ENCODE measurements at regions not wholly inside any gene's neighbourhood (a gene's known extent, or its start where the extent isn't known, plus 50 kb on each side); places are given as distances from the start of the nearest gene placed in this dataset.
"Not testable (repeated sequence)": the region's sequence is repeated elsewhere in the genome, so short reads cannot be mapped to it uniquely, and the experiment has no call there.

DNA sequence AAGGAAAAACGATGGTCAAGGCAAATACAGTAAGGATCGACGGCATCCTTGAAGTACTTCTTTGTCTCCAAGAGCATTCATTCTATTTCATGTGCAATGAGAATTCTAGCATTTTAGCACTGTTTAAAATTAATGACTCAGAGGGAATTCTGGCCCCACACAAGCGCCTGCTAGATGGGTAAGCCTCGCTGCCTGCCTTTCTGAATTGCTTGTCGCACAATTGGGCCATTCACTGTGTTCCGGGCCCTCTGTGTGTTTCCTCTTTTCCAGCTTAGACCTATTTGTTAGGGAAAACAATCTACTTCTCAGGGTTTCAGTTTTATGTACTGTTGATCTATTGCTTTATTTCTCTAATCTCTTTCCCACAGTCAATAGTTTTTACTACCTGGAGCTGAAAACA is 204.7 kb upstream of the ZNF32 start:
- no peak for DNase-seq

DNA sequence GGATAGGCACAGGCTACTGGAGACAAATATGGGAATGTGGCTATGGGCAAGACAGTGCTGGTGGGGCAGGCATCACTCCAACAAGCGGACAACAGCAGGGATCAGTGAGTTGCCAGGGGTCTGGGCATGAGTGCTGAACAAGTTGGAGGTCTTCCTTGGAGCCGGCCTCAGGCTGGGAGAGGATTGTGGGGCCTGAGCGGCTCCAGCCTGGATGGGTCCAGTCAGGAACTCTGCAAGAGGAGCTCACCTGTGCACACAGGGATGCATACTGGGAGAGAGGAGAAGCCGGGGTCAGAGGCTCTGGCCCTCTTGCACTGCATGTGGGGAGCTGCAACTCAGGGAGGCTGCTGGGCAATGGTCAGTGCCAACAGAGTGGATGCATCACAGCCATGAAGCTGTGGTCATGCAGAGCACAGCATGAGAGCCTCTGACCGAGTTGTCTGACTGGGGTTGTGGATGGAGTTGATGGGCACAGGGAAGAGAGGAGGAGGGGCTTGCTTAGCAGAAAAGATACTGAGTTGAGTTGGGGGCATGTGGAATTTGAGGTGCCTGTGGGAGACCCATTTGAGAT is 204.0 kb upstream of the ZNF32 start:
- no peak for DNase-seq

DNA sequence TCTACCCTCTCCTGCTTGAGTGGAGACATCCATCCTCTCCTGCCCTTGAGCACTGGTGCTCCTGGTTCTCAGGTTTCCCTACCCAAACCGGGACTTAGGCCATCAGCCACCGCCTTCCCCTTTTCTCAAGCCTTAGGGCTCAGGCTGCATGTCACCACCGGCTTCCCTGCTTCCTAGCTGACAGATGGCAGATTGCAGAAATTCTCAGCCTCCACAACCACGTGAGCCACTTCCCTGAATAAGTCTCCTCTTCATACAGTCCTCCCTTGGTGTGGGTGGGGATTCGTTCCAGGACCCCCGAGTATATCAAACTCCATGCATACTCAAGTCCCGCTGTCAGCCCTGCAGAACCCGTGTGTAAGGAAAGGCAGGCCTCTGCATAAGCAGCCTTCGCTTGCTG is 203.5 kb upstream of the ZNF32 start:
- no peak for DNase-seq

DNA sequence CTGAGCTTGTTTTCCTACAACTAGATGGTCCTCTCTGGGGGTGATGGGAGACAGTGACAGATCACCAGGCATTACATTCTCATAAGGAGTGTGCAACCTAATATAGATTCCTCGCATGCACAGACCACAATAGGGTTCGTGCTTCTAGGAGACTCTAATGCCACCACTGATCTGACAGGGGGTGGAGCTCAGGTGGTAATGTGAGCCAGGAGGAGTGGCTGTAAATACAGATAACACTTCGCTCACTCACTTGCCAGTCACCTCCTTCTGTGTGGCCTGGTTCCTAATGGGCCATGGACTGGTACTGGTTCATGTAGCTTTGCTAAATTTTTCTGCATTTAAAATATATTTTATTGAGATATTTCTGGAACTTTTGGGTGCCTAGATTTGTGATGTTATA is 202.3 kb upstream of the ZNF32 start:
- no peak for DNase-seq

DNA sequence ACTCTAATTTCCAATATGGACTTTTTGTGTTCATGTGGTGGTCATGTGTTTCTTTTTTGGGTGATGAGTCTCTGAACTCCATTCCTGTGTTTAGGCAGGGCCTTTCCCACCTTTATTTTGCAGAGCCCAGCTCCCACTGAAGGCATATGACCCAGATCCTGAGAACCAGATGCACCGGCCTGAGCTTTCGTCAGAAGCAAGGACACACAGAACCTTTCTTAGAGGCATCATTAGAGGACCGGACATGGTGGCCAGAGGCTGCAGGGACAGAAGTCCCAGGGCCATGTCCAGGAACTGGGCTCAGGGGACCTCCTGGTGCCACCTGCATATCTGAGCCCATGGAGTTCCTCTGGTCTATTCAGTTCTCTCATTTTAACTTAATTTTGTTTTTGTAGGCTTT is 200.9 kb upstream of the ZNF32 start:
- no peak for DNase-seq

DNA sequence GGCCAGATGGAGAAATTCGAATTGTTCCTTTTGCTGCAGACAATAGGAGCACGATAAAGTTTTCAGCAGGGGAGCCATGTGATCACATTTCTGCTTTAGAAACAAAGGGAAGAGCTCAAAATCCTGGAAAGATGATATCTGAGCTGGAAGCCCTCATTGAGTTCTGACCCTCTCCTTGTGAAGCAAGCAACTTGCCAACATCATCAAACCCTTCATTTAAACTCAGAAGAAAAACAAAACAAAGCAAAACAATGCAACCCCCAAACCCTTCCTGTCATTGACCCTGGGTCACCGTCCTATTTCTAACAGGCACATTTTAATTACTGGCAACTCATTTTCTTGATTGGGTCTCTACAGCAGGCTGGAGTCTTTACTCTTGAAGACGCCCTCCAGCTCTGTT is 198.3 kb upstream of the ZNF32 start:
- DNase-seq = no peak

DNA sequence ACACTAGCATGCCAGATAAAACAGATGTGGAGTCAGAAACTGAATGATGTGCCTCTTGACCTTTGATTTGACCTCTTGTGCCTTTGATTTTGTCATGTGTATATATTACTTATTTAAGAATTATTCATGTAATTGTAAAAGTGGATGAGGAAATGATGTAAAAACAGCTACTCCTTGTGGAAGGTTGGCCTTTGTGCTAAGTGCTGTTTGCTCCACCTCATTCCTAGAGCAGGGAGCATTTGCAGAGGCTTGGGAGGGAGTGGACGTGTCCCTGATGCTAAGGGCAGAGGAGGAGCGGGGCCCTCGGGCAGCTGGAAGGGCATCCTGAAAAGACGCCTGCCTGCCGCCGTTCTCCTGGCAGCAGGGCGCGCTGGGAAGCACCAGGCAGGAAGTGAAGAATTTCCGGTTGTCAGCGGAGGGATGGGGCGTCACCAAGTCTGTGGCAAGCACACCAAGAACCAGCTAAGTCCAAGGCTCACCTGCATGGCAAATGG is 197.6 kb upstream of the ZNF32 start:
- no peak for DNase-seq

DNA sequence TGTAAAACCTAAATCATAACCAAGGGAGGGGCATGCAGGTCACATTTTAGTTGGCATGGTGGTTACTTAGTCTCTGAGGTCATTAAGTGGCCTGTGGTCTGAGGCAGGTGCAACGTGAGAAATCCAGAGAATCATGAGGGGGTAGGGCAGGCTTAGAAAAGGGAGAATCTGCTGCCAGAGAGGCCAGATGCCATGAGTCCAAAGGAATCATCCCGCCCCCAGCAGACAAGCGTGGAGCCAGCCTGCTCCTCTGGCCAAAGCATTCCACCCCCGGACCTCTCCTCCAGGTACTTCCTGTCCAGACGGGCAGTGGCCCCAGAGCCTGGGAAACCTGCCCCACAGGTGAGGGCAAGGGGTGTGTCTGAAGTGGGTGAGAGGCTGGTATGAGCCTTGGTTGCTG is 196.4 kb upstream of the ZNF32 start:
- no peak for DNase-seq

DNA sequence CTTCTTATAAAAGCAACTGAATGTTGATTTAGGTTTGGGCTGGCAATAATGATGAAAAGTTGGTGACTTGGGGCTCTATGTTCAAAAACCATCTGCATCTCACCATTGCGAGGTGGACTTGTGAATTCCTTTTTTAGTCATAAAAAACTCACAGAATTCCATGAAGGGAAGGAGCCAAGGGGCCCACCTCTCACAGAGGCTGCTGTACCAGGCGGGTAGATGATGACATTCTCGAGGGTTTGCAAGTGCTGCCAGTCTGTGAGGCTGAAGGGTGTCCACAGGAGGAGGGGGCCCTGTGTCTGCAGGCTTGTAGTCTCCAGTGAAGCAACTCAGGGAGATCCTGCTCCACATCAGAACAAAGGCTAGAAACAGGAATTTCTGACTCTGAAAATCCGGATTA is 195.5 kb upstream of the ZNF32 start:
- DNase-seq = no peak

DNA sequence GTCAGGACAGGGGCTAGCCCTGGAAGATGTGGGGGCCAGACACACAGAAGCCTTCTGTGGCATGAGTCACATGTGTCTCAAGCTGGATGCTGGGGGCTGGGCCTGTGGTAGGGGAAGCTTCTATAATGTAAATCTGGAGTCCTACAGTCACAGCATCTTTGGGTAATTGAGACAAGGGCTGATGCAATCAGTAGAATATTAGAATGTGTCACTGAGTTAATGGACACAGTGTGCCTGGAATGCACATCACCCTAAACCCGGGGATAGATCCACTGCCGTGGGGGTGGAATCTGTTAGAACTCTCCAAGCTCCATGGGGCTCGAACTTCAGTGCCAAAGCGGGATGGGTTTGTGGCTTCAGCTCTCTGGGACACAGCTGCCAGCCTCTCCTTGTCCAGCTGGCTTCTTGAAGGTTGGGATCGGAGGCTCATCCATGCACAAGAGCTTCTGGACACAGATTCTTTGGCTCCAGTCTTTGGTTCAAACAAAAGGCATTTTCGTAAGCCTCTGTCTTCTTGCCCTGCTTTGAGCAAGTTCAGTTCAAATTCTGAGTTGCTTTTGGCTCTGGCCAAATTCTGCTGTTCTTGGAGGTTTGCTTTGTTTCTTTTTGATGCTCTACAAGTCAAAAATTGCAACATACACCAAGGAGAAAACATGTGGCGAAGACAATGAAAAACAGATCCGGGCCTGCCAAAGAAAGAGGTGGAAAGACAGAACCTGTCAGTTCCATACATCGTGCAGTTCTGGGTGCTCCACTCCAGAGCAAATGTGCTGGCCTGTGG is 194.8 kb upstream of the ZNF32 start:
- DNase-seq = peak; percentile 68

DNA sequence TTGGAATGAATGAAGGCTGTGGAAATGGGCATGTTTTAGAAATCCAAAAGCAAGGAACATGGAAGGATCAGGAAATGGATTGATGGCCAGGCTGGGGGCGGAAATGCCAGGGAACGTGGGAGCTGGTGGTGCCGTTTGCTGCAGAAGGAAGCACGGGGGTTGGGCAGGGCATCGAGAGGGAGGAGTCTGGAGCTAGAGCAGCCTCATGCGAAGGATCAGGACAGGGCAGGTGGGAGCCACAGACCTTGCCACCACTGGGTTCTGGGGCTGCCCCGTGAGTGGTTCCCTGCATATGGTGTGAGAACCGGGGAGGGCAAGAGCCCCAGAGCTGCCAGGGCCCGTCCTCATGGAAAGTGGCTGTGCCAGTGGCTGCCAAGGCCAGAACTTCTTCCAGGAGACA is 193.8 kb upstream of the ZNF32 start:
- DNase-seq = no peak

DNA sequence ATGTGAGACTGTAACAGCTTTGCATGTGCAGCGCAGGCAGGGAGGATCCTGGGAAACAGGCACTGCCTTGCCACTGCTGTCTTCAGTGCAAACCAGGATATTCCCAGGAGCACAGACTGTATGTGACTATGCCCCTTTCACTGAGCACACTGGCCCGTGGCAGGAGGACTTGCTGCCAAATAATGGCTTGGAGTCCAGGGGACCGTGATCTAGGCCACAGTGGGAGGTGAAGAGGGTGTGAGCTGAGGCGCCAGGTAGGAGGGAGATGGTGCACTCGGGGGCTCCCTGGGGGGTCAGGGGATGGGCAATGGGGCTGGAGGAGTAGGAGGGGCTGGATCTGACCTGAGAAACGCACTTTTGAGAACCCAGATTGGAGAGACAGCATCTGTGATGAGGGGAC is 193.4 kb upstream of the ZNF32 start:
- no peak for DNase-seq

DNA sequence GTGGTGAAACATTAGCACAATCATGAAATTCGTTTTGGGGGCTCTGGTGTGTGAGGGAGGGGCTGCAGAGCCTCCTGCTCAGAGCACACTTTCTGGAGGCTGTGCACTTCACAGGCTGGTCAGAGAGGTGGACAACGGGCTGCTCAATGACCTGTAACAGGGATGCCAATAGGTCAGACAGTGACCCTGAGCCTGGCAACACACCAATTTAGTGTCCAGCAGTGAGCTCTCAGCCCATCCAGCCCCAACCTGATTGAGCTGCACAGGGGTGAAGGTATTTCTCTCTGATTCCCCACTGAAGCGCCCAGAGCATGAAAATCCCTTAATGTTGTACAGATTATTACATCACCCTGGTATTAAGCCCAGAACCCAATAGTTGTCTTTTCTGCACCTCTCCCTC is 191.3 kb upstream of the ZNF32 start:
- DNase-seq = no peak

DNA sequence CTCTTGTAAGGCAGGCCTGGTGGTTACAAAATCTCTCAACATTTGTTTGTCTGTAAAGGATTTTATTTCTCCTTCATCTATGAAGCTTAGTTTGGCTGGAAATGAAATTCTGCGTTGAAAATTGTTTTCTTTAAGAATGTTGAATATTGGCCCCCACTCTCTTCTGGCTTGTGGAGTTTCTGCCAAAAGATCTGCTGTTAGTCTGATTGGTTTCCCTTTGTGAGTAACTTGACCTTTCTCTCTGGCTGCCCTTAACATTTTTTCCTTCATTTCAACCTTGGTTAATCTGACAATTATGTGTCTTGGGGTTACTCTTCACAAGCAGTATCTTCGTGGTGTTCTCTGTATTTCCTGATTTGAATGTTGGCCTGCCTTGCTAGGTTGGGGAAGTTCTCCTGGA is 186.1 kb upstream of the ZNF32 start:
- DNase-seq = not testable (repeated sequence)

DNA sequence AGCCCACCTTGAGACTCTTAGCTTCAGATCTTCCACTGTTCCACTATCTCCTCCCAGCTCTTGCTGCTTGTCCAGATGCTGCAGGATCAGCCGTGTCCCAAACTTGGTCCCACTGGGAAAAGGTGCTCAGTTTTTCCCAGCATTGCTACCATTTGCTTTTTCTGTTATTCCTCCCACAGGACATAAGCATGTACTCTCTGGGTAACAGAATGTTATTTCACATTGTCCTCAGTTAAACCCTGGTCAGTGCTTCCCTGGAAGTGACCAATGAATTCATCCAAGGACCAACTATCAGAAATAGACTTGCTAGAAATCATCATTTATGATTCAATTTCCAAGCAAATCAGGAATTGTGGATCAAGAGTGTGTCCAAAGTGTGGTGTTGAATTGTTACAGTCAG is 179.2 kb upstream of the ZNF32 start:
- DNase-seq = no peak

DNA sequence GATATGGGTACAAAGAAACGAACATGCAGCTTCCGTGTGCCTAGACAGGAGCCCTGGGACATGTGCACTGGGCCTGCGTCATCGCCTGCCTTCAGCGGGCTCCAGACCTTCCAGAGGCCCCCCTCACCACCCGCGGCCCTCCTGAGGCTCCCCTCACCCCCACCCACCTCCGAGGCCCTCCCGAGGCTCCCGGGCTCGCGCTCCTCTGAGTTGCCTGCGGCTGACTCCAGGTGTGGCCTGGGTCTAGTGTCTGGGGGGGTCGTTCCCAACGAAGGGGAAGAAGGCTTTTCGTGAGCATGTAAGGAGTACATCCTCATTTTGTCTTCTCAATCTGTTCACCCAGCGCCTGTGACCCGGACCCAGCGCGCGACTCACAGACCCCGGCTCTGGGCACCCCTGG is 177.3 kb upstream of the ZNF32 start:
- DNase-seq = no peak

DNA sequence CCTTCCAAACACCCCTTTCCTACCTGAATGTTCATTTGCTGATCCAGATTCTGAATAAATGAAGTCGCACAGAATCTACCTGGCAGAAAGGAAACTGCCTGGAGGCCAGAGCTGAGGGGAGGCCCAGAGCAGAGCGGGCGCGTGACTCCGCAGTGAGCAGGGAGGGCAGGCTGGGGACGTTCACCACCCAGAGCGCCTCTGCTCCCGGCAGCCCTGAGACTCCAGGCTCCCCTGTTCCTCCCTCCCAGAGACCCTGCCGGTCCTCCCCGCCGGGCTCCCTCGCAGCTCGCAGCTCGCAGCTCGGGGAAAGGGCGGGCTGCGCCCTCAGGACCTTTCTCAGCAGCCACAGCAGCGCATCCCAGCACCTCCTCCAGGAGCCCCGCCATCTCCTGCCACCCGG is 176.7 kb upstream of the ZNF32 start:
- DNase-seq = no peak

DNA sequence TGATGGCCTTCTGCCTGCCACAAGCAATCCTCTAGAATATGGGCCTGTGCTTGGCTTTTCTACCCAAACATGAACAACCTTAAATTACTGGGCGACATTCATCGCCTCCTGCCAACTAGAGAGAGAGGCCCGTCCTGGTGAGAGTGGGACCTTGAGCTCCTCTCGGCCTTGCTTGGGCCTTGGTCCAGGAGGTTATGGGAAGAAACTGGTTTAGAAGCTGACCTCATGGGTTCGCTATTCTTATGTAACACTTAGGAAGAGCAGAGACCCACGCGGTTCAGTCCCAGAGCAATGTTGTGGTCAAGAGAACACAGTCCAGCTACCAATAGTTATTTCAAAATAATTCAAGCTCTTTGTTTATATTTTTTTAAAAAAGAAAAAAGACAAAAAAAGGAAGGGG is 176.3 kb upstream of the ZNF32 start:
- no peak for DNase-seq

DNA sequence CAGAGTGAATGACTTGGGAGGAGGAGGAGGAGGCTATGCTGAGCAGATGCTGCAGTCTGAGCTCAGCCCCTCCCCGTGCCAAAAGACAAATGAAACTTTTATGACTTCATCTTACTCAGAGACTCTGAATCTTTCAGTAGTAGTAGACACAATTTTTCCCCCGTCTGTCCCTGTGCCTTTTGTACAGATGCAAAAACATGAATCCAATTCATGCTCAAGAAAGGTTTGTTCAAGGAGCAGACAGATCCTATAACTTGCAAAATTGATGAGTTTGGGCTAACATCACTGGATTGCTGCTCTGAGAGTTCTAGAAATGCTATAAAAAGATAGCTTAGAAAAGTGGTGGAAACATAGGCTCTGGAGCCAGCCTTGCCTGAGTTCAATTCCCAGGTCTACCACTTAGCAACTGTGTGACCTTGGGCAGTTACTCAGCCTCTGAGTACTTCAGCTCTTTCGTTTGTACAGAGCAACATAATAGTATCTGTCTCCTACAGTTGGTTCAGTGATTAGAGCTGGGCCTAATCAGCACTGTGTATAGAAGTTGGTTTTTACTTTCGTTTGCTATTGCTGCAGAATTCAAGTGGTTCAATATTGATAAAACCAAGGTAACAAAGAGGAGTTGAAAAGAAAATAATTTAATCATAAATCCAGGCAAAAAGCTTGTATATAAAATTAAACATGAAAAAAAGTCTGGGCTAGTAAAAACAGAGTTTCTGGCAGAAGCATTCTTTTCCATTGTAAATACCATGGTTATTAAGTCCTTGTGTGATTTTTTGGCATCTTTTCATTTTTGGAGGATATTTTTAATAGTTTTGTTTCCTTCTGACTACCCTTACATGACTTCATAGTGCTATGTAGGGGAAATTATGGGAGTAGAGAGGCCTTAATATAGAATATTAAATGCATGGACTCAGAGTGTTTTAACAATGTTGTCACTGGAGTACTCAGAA is 174.2 kb upstream of the ZNF32 start:
- peak; percentile 69 for DNase-seq

DNA sequence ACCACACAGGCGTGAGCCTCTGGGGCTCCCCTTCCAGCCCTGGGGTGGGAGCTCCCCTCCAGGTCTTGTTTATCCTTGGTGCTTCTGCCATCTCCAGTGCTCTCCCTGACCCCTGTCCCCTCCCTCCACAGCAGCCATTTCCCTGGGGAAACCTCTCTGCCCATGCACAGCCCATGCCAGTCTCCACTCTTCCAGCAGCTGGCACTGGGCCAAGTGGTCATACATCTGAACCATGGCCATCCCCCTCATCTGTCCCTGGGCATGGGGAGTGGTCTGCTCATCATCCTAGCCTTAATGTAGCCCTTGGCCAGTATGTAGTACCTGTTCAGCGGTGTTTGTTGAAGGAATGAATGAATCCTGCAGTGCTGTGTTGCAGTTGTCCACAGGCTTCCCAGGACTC is 172.4 kb upstream of the ZNF32 start:
- no peak for DNase-seq

DNA sequence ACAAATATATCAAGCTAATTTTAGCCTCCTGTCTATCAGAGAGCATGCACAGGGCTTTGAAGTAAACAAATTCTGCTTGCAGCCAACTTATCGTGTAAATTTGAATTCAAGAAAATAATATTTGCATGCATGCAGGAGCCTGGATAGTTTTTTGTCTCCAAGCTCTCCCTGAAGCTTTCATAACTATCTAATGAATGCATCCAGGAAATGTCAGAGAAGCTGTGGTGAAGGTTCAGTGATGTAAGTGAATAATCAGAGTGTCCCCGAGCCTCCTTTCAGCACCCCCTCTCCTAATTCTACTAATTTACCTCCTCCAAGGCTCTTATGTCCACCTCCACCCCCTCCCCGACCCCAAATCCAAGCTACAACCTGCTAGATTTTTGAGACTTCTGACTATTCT is 172.0 kb upstream of the ZNF32 start:
- no peak for DNase-seq

DNA sequence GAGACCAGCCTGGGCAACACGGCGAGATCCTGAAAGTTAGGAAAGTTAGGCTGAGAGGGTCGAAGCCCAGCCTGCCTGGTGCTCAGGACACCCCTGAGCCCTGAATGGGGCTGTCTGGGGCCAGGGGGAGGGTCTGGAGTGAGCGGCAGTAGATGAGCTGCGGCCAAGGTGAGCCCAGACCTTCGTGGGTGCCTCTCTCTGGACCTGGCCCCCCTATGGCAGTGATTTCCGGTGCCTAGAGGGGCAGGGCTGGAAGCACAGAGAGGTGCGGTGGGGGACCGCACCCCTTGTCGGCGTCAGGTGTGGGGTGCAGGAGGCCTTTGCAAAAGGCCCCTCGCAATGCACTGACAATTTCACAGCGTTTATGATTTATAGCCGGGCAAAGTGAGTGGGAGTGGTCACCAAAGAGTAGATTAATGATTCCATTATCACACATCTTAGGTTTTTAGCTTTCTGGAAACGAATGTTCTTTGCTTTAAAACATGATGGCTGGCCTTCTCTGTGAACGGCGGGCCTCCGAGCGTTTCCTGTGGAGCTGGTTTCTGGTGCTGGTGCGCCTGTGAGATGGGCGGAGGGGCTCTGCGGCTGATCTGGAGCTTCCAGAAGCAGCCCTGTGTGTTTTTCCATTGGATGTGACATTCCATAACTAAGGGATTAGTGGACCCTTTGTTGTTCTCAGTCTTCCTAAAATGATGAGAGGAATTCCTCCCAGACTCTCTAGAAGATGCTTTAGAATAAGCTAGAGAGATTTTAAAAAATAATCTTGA is 171.0 kb upstream of the ZNF32 start:
- DNase-seq = no peak

Data from muscle of arm (tissue), 1 donor.